OCI-LY7 (cell line): ENCODE measurements at regions not wholly inside any gene's neighbourhood (a gene's known extent, or its start where the extent isn't known, plus 50 kb on each side); places are given as distances from the start of the nearest gene placed in this dataset.

ENCODE experiments used
- EZH2phosphoT487 ChIP-seq: fragments of 200-600 bp; sonication (generic); IDR thresholded peaks from 2 replicates; pipeline ENCODE4 v1.6.1; 2018; ENCODE audit warnings: low read depth, borderline replicate concordance, mild to moderate bottlenecking, mixed run types, antibody characterized with exemption, low read length, moderate library complexity, mixed read lengths
- TF ChIP-seq, protein P1 (sequence below): fragments of 200-600 bp; sonication (generic); conservative IDR thresholded peaks from 2 replicates; pipeline ENCODE4 v1.5.1; 2014; ENCODE audit warnings: mild to moderate bottlenecking, antibody characterized with exemption, low read length, moderate library complexity, mixed read lengths

GRCh38 chr1:43048601-43049011 lies 89.9 kb upstream of the SLC2A1 start:
- no peak for TF ChIP-seq EZH2phosphoT487
- TF ChIP-seq, protein P1, sequence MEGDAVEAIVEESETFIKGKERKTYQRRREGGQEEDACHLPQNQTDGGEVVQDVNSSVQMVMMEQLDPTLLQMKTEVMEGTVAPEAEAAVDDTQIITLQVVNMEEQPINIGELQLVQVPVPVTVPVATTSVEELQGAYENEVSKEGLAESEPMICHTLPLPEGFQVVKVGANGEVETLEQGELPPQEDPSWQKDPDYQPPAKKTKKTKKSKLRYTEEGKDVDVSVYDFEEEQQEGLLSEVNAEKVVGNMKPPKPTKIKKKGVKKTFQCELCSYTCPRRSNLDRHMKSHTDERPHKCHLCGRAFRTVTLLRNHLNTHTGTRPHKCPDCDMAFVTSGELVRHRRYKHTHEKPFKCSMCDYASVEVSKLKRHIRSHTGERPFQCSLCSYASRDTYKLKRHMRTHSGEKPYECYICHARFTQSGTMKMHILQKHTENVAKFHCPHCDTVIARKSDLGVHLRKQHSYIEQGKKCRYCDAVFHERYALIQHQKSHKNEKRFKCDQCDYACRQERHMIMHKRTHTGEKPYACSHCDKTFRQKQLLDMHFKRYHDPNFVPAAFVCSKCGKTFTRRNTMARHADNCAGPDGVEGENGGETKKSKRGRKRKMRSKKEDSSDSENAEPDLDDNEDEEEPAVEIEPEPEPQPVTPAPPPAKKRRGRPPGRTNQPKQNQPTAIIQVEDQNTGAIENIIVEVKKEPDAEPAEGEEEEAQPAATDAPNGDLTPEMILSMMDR, result no peak
